ENCODE measurements at regions not wholly inside any gene's neighbourhood (a gene's known extent, or its start where the extent isn't known, plus 50 kb on each side); places are given as distances from the start of the nearest gene placed in this dataset.

DNA sequence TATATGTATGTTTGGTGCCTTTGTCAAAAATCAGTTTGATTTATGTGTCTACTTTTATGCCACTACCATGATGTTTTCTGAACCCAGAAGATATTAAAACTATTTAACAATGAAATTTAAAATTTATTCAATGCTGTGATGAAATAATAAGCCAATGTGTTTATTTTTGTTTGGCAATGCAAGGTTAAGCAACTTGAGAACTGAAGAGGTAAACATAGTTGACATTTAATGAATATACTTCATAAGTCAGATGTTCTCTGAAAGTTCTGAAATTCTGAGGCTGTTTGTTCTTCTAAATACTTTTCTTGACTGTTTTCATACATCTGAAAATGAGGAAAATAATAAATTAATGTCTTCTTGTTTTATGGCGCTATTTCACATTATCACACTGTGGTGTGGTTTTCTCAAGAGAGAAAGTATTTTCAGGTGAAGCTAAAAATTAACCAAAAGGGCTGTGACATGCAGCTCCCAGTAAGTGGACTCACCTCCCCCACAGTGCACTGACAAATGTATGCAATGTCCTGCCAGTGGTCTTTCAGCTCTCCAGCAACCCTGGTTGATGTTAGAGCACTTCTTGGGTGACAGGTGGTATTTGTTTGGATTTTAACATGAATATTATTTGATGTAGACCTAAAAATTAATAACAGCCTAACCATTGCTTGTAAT is 863.6 kb upstream of the SALL3 start:
- DNase-seq (ENCODE audit: low read depth), result no peak

DNA sequence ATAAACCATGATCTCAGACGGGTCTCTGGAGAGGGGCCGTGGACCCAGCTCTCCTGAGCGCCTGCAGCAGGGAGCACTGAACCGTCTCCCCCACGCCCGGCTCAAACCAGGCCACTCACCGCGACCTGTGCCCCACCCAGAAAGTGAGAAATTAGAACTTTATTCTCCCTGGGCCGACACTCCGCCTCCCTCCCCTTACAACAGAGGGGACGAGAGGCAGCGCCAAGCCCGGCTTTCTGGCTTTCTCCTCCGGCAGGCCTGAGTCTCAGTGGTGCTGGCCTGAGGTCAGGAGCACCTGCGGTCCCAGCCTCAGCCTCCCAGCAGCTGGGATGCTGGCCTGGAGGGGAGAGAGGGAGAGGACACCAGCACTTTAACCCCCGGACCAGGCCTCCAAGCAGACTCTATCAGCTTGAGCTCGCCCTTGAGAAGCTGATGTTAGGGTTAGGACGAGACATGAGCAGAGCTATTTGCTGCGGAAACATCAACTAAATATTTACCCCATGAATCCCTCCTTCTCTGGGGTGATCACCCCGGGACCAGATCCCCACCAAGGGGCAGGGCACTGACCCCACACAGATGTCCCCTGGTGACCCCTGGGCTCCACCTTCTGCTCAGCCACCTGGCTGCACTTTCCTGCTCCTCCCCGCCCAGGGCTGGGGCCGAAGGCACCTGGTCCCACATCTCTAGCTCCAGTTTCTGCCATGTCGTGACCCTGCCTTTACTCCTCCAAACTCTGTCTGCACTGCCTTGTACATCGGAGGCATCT is 856.3 kb upstream of the SALL3 start:
- DNase-seq (ENCODE audit: low read depth), result no peak

DNA sequence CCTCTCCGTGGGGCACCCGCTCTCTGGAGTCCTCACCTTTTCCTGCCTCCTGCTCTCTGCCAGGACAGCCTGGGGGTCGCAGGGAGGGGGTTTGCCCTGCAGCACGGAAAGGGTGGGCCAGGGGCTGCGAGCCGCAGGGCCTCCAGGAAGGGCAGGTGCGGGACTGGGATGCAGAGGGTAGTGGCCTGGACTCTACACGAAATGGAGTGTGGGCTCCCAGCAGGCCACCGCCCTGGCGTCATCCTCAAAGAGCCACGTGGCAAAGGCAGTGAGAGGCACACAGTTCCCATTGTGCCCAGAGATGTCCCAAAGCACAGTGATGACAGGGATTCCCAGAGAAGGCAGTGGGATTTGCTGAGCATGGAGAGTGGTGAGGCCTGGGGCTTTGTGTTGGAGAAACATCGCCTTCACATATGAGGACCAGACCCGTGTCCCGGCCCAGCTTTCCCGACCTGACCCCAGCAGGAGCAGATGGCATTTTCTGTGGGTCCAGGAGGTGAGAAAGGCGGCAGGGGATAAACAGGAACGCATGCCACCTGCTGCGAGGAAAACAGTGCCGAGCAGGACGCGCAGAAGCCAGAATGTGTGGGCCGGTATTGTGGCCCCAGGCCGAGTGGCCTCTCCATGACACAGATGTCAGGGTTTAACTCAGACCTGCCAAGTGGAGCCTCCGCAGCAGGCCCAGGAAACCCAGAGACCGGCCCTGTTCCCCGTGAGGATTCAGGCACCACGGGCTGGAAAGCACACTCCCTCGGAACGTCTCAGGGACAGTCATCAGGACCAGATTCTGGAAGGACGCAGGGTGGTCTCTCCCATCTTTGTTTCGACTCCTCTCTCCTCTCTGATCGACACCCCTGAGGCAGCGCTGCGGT is 855.5 kb upstream of the SALL3 start:
- no peak for DNase-seq (ENCODE audit: low read depth)

DNA sequence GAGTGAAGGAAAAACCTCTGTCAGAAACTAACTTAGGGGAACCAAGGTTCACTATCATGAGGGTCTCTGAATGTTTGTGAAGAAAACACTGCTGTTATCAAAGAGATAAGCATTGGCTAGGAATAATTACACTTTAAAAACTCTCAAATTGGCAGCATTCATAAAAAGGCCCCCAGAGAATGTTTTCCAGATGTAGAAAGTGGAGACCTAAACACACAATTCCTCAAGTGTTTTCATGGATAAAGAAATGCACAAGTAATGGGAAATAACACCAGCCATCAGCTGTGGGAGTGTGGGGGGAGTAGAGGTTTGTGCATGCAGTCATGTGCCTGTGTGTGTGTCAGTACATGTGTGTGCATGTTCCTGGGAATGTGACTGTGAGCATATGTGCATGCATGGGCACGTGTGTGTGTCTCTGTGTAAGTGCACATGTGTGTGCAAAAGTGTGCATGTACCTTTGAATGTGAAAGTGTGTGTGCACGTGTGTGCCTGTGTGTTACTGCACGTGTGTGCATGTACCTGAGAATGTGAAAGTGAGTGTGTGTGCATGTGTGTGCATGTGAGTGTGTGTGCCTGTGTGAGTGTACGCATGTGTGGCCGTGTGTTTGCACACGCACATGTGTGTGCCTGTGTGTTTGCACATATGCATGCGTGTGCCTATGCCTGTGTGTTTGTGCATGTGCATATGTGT is 854.3 kb upstream of the SALL3 start:
- no peak for DNase-seq (ENCODE audit: low read depth)

DNA sequence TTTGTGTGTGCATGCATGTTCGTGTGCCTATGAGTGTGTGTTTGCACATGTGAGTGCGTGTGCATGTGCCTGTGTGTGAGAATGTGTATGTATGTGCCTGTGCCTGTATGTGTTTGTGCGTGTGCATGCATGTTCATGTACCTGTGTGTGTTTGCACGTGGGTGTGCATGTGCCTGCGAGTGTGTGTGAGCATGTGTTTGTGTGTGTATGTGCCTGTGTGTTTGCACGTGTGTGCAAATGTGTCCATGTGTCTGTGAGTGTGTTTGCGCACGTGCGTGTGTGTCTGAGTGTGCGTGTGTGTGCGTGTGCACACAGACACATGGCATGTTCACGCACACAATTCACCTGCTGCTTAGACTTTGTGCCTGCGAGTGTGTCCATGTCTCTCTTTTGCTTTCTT is 853.5 kb upstream of the SALL3 start:
- DNase-seq (ENCODE audit: low read depth), result no peak

DNA sequence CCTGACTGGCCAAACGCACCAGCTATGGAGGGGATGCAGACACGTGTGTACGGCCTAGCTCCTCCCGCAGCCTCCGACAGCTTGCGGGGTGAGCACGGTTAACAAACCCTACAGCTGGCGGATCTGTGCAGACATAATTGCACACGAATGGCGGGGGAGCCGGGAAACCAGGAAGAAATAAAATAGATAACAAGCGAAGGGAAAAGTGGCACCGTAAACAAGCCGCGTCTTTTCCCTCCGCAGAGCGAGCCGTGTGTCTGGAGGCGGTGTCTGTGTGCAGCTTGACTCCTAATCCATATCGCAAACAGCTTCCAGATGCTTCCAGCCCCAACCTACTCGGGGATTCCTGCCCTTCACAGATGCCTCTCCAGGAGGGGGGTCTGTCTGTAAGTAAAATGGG is 853.1 kb upstream of the SALL3 start:
- no peak for DNase-seq (ENCODE audit: low read depth)

DNA sequence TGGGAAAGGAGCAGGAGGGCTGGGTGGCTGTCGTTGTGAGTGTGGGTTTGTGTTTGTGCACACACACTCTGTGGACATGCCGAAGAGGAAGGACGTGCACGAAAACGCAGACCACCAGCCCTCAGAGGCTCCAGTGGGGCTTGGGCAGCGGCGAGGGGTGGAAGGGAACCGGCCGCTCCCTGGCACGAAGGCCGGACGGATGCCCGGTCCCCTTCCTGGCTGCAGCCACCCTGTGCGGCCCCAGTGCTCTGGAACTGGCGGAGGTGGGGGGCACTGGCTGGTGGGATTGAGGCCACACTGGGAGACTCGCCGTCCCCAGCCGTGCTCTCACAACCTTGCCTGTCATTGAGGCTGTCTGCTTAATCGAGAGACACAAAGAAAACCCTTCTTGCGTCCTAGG is 852.6 kb upstream of the SALL3 start:
- no peak for DNase-seq (ENCODE audit: low read depth)

DNA sequence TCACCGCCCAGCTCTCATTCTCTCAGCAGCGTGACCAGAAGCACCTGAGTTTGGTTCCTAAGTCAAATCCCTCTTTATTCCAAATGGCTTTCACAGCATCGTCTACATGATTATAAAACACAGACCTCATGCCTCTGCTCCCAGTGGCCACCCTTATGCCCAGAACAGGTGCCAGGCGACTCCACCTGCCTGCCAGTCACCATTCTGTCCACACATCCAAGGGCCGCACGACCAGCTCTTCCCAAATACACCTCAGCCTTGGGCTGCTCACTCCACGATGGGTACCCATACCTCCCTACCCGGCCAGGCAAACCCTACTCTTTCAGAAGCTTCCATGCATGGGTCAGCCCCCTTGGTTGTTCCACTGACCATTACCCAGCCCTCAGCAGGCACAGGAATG is 851.6 kb upstream of the SALL3 start:
- no peak for DNase-seq (ENCODE audit: low read depth)

DNA sequence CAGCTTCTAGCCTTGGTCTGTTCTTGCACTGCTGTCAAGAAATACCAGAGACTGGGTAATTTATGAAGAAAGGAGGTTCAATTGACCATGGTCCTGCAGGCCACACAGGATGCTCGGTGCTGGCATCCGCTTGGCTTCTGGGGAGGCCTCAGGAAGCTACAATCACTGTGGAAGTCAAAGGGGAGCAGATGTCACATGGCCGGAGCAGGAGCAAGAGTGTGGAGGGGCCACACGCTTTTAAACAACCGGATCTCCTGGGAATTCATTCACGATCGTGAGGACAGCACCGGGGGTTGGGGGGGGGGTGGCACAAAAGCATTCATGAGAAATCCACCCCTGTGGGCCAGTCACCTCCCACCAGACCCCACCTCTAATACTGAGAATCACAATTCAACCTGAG is 850.4 kb upstream of the SALL3 start:
- no peak for DNase-seq (ENCODE audit: low read depth)

DNA sequence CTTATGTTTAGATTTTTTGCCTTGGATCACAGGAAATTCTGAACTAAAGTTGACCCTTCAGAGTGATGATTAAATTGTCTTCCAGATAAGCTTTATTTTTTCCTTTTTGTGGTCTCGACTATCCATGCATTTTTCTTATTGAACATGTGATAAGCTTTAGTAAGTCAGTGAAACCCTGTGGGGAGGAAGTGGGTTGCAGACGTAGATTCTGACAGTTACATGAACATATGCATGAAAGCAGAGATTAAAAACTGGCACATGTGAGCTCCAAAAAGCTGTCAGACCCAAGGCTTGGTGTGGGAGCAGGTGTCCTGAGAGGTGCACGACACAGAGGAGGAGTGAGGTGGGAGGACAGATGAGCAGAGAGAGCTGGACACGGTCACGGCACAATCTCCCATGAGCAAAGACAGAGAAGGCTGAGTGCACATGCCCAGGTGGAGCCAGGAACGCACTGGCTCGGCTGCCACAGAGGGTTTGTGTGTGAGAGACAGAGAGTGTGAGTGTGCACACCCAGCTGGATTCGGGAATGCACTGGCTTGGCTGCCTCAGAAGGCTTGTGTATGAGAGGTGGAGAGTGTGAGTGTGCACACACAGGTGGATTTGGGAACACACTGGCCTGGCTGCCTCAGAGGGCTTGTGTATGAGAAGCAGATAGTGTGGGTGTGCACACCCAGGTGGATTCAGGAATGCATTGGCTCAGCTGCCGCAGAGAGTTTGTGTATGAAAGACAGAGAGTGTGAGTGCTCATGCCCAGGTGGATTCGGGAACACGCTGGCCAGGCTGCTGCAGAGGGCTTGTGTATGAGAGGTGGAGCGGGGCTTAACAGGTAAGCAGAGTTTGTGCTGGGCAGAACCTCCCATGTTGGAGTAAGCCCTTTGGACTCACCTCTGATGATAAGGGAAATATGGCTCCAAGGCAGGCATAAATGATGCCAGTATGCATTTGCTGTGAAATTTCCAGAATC is 849.1 kb upstream of the SALL3 start:
- no peak for DNase-seq (ENCODE audit: low read depth)

DNA sequence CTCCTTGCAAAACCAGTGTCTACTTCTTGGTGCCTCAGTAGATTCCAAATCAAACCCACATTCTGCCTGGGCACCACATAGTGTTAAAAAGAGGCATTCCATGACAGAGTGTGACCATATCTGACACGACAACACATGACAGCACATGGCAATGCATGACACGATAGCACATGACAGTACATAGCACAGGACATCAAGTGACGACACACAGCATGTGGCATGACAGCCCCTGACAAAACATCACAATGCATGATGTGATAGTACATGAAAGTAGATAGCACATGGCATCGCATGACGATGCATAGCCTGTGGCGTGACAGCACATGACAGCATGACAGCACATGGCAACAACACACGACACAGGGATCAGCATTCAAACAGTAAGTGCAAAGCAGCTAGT is 845.9 kb upstream of the SALL3 start:
- DNase-seq (ENCODE audit: low read depth), result no peak

DNA sequence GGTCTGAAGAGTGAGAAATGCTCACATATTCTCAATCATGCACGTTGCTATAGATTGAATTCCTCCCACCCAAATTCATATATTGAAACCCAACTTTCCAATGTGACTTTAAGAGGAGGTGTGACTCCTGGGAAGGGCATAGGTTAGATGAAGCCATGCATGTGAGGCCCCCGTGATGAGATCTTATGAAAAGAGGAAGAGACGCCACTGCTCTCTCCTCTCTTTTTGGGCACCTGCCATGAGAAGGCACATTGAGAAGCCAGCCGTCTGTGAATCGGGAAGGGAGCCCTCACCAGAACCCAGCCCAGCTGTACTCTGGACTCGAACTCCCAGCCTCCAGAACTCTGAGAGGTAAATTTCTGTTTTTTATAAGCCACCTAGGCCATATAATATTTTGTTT is 842.6 kb upstream of the SALL3 start:
- no peak for DNase-seq (ENCODE audit: low read depth)

DNA sequence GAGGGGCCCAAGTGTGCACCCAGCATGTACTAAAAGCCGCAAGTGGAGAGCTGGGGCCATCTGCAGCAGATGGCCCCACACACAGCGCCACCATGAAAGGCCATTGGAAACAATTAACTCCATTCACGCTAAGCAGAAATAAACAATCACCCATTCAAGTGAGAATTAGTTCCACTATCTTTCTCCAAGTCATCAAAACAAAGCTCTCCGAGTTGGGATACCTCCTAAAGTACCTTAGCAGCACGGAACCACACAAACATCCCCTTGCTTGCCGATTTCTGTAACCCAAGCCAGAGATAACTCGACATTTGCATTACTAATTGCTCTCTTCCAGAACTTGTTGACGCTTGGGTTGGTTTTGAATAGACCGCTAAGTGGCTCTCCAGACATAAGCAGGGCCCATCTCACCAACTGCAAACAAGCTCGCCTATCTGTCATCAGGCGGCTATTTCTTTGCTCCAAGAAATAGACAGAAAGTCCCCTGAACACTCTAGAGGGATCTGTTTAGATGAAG is 840.6 kb upstream of the SALL3 start:
- DNase-seq (ENCODE audit: low read depth), result no peak

DNA sequence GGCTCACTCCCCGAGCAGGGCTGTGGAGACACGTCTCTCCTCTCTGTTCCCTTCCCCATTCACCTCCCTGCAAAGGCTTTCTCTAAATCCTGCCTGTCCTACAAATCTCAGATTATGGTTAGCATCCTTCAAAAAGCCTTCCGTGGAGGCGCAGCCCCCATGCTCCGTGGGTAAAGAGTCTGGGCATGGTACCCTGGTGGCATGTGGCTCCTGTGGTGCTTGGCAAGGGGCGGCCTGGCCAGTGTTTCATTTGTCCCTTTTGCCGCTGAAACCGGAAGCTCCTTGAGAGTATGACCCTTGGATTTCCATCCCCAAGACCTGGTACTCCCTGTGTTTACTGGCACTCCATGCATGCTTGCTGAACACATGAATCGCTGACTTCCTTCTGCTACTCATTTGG is 839.3 kb upstream of the SALL3 start:
- DNase-seq (ENCODE audit: low read depth), result no peak

DNA sequence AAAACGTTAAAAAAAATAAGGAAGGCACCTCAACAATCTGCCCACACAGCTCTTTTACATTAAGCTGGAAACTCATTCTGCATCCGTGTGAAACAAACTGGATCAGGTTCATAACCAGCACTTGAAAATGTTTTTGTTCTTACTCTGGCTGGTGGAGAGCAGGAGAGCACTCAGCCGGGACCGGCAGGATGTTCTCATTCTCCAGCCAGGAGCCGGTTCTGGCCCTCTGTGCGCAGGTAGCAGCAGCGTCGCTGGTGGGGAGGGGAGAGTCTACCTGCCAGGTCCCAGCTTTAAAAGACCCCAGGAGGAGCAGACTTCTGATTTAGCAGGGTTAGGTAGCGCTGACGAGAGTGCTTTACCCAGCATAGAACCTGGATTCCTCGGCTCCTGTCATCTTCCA is 834.9 kb upstream of the SALL3 start:
- no peak for DNase-seq (ENCODE audit: low read depth)

DNA sequence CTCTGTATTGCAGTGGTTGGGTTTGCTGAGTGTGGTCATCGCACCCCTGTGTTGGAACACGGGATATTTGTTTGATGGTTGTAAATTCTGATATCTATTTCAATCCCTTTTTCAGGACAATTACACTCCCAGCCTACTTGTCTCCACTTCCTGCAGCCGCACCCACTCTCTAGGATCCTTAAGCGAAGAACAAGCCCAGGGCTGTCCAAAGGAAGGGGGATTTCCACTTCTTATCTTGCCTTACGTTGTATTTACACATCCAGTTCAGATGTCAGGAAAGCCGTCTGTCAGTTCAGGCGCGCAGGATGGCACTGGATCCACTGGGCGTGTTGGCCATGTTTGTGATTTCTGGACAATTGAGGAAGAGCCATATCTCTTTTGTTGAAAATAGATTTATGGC is 834.5 kb upstream of the SALL3 start:
- no peak for DNase-seq (ENCODE audit: low read depth)

DNA sequence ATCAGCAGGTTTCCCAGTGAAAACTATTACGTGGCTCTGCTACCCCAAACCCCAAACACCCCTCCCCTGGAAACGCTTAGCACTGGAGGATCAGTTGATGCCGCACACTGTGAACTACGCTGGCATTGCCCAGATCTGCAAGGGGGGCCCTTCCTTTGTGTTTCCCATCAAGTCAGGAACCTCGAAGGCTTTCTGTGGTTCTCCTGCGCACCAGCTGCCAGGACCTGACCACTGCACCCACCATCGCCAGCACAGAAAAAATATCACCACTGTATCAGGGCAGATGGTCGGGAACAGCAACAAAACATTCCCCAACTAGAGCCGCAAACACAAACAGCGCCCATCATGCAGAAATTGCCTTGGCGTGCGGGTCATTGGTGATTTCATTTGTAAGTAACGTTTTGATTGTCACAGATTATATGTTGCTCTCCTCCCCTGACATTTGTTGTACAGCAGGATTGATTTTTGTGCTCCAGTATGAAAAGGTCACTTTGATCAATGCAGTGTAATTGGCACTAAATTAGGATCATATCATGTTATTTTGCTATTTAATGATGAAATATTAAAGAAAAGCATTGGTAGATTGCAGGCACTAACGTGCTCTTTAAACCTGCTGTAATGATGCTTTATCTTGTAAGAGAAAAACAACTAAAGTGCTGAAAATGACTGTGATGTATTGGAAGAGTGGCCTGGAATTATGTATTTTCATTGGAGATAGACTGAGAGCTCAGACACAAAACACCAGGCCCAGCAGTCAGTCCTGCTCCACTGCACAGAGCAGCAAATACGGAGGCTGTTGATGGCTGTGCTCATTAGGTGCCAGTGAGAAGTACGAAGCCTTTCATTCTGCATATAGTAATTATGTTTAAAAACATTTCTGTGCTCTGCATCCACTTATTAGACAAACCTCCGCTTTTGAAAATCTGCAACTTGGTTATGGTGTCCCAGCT is 833.2 kb upstream of the SALL3 start:
- DNase-seq (ENCODE audit: low read depth), result no peak

DNA sequence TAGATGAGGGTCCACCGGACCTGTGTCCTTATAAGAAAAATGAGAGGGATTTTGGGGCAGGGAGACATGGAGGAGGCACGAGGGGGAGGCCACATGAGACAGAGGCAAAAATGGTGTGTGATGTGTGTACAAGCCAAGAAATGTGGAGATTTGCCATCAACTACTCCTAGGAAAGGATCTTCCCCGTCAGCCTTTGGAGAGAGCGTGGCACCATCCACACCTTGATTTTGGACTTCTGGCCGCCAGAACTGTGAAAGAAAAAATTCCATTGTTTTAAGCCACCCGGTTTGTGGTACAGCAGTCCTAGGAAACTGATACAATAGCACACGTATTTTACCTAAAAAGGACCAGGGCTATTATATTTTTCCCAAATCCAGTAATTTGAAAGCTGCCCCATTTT is 829.0 kb upstream of the SALL3 start:
- no peak for DNase-seq (ENCODE audit: low read depth)

DNA sequence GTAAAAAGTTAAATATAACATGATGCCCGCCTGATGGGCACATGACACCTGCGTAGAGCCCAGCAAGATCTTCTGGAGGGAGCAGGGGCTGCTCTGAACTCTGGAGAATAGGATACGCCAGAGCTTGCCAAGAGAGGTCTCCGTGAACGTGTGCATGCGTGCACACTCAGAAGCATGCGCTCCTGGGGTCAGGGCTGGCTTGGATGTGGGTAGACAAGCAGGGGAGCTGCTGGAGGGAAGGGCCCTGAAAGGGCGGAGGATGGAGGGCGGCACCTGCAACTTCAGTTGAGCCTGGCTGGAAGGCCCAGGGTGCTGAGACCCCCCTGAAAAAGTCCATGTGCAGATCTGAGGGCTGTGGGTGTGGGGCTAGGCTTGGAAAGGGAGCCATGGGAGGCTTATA is 828.4 kb upstream of the SALL3 start:
- no peak for DNase-seq (ENCODE audit: low read depth)
